Psoas muscle (tissue), 7 donors: ENCODE measurements at regions not wholly inside any gene's neighbourhood (a gene's known extent, or its start where the extent isn't known, plus 50 kb on each side); places are given as distances from the start of the nearest gene placed in this dataset.

Source experiments
- ATAC-seq, 4 donors: fragments of 200-7000 bp; cut with Tn5 transposase; one replicate each; pipeline ENCODE4 v1.9.1; 2020; ENCODE audit warnings: moderate library complexity in 3 of 4, mild to moderate bottlenecking in 2 of 4
- DNase-seq, 2 donors: peaks; one replicate each; pipeline ENCODE4 v3.0.0-alpha.2; 2020
- H3K27ac ChIP-seq: fragments of 200-600 bp; one replicate; pipeline ENCODE4 v1.8.0; 2022
- H3K27me3 ChIP-seq, 3 donors: fragments of 200-600 bp in 1 of 3; one replicate each; pipeline versions ENCODE4 v1.6.1 to v1.8.0; 2013 to 2022; ENCODE audit warnings: low read length in 2 of 3, mild to moderate bottlenecking in 2 of 3, moderate library complexity in 1 of 3; ENCODE audit not compliant: insufficient read depth in 3 of 3
- H3K36me3 ChIP-seq, 2 donors: fragments of 200-600 bp in 1 of 2; one replicate each; pipeline versions ENCODE4 v1.6.1 to v1.8.0; 2013 to 2022; ENCODE audit warnings: low read depth in 1 of 2, mild to moderate bottlenecking in 1 of 2, moderate library complexity in 1 of 2; ENCODE audit not compliant: insufficient read depth in 1 of 2
- H3K4me1 ChIP-seq: fragments of 200-600 bp; one replicate; pipeline ENCODE4 v1.8.0; 2022
- H3K4me3 ChIP-seq: fragments of 200-600 bp; one replicate; pipeline ENCODE4 v1.8.0; 2022; ENCODE audit warnings: mild to moderate bottlenecking
- H3K9me3 ChIP-seq: fragments of 200-600 bp; one replicate; pipeline ENCODE4 v1.8.0; 2022
- WGBS, 3 donors: extraction: QIAGEN DNeasy Blood & Tissue Kit; methylation state at CpG; one replicate each; pipeline versions ENCODE4 v1.1.6 to v1.1.7; 2013; 5-methylcytosine and 5-hydroxymethylcytosine counted together
- intact Hi-C, 2 donors: fragments of 100-400 bp; cut with DNase I; formaldehyde crosslinking; loops; one replicate each; pipeline versions ENCODE4 v1.11.0 to v1.14.2; 2022
- TF ChIP-seq, protein P1 (sequence below): fragments of 200-600 bp; IDR thresholded peaks from one replicate; pipeline ENCODE4 v1.8.0; 2022; ENCODE audit warnings: antibody characterized with exemption
- donor health status: healthy with polysubstance abuse.
- donor health status: DM: no; HTN: no; CAD: no; lungs with moderate emphysema.
- donor health status: Bipolar disorder and iron deficiency.
- donor health status: healthy.
- donor health status: DM: yes; HTN: yes; CAD: no.
- donor health status: DM: no; HTN: no; CAD: no.
- donor health status: DM: yes; HTN: yes; CAD: no.

DNA sequence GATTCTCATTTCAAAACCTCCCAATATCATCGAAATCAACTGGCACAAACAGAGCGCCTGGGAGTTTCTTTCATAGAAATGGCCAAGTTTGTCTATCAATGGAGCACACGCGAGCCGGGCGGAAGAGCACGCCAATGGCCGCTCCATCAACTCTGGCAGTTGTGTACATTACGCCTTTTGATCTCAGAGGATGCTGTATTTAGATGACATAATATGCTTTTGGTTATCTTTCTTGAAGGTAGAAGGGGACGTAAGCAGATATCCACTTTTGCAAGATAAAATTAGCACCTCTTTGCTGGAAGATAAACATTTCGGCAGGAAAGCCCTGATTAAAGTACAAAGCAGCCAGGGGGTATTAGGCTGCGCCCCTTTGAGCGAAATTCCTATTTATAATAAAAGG is 287.4 kb downstream of the IRF8 start:
- Histone ChIP-seq H3K27ac (no peak overlapping the region), H3K4me3 (no peak overlapping the region), H3K4me1 (no peaks in the 10 kb centered on the region), H3K27me3 (peaks cover 0 to 7% (median 3%) of the 10 kb centered on the region in 3 donors), H3K9me3 (no peaks in the 10 kb centered on the region), H3K36me3 (no peaks in the 10 kb centered on the region)
- intact Hi-C loops: no loop called here
- TF ChIP-seq, protein P1, sequence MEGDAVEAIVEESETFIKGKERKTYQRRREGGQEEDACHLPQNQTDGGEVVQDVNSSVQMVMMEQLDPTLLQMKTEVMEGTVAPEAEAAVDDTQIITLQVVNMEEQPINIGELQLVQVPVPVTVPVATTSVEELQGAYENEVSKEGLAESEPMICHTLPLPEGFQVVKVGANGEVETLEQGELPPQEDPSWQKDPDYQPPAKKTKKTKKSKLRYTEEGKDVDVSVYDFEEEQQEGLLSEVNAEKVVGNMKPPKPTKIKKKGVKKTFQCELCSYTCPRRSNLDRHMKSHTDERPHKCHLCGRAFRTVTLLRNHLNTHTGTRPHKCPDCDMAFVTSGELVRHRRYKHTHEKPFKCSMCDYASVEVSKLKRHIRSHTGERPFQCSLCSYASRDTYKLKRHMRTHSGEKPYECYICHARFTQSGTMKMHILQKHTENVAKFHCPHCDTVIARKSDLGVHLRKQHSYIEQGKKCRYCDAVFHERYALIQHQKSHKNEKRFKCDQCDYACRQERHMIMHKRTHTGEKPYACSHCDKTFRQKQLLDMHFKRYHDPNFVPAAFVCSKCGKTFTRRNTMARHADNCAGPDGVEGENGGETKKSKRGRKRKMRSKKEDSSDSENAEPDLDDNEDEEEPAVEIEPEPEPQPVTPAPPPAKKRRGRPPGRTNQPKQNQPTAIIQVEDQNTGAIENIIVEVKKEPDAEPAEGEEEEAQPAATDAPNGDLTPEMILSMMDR: no peak
- DNase-seq (no peak), ATAC-seq (no peak)
- 79 to 83% (median 82%) methylated on average over 13 of the region's 13 CpGs for WGBS, 3 donors

DNA sequence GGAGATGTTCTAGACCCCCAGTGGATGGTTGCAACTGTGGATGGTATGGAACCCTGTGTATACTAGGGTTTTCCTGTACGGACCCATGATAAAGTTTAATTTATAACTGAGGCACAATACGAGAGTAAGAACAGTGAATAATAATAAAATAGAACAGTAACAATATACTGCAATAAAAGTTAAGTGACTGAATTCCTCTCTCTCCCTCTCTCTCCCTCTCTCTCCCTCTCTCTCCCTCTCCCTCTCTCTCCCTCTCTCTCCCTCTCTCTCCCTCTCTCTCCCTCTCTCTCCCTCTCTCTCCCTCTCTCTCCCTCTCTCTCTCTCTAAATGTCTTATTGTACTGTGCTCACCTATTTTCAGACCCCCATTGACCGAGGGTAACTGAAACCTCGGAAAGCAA is 291.0 kb downstream of the IRF8 start:
- TF ChIP-seq, protein P1: no peak
- intact Hi-C loops: no loop called here

GRCh38 chr16:86191663-86192062 is 292.7 kb downstream of the IRF8 start:
- TF ChIP-seq, protein P1: no peak
- Histone ChIP-seq H3K9me3 (no peaks in the 10 kb centered on the region), H3K27me3 (peaks cover 3 to 53% (median 9%) of the 10 kb centered on the region in 3 donors), H3K4me3 (no peak overlapping the region), H3K36me3 (no peaks in the 10 kb centered on the region), H3K4me1 (no peaks in the 10 kb centered on the region), H3K27ac (no peak overlapping the region)
- DNase-seq (no peak), ATAC-seq (no peak)
- 42 to 48% (median 46%) methylated on average over 14 of the region's 14 CpGs for WGBS, 3 donors
- intact Hi-C loops: no loop called here

More for the DNA sequence above, 291.0 kb downstream of the IRF8 start:
- no peaks in the 10 kb centered on the region for H3K4me1 ChIP-seq
- peaks cover 3 to 37% (median 5%) of the 10 kb centered on the region in 3 donors for H3K27me3 ChIP-seq
- no peak overlapping the region for H3K27ac ChIP-seq
- H3K9me3 ChIP-seq: no peaks in the 10 kb centered on the region
- no peak overlapping the region for H3K4me3 ChIP-seq
- no peak for ATAC-seq
- 37 to 55% (median 44%) methylated on average over 4 of the region's 4 CpGs for WGBS, 3 donors
- no peaks in the 10 kb centered on the region for H3K36me3 ChIP-seq
- no peak for DNase-seq

DNA sequence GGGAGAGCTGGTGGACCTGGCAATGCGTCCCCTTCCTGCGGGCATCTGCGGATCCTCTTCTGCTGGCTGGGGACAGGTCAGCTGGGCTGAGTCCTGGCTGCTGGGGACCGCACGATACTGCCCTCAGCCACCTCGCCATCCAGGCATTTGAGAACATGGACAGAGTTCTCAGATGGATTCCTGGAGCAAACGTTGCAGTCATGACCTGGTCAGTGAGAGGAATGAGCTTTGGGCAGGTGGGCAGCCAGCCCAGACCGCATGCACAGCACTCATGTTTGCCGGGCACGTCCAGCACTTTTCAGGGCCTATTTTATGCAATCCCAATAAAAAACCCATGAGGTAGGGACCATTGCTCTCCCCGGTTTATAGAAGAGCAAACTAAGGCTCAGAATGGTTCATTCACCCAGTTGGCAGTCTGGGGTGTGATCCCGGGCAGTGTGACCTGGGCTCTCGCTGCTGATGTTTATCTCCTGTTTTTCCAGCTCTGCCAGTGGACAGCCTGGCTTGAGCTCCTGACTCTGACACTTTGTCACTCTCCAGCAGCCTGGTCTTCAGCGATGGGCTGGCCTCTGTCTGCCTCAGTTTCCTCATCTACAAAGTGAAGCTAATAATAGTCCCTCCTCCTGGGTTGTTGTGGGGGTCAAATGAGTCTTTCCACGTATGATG is 294.7 kb downstream of the IRF8 start:
- no peak for DNase-seq
- no peak overlapping the region for H3K4me3 ChIP-seq
- no peaks in the 10 kb centered on the region for H3K9me3 ChIP-seq
- ATAC-seq: no peak
- H3K4me1 ChIP-seq: no peaks in the 10 kb centered on the region
- H3K36me3 ChIP-seq: no peaks in the 10 kb centered on the region
- H3K27me3 ChIP-seq: peaks cover 3 to 73% (median 11%) of the 10 kb centered on the region in 3 donors
- intact Hi-C loops: no loop called here
- WGBS, 3 donors: 70 to 77% (median 75%) methylated on average over 15 of the region's 15 CpGs
- no peak overlapping the region for H3K27ac ChIP-seq
- TF ChIP-seq, protein P1: no peak
